GM19023 (cell line): ENCODE measurements at regions not wholly inside any gene's neighbourhood (a gene's known extent, or its start where the extent isn't known, plus 50 kb on each side); places are given as distances from the start of the nearest gene placed in this dataset.

Experiments
- ATAC-seq: cut with Tn5 transposase; IDR thresholded peaks from one replicate; pipeline ENCODE4 v1.9.1; 2021; ENCODE audit warnings: mild to moderate bottlenecking, moderate library complexity; ENCODE audit not compliant: unreplicated experiment

DNA sequence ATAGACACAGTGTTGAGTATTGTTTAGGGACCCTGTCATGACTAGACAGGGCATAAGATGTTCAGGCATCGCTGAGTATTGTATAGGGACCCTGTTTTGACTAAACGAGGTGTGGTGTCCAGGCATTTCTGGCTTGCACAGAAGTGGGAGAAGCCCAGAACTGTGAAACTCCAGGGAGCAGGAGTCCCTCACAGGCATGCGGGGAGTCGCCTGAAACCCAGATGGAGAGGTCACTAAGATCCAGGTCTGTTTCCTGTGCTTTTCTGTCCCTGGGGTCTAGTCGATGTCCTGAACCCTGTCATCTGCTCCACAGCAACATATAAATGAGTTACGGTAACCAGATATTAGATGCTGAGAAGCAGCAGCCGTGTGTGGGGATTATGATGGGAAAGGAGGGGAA is 469.0 kb upstream of the SALL3 start:
- no peak for ATAC-seq

DNA sequence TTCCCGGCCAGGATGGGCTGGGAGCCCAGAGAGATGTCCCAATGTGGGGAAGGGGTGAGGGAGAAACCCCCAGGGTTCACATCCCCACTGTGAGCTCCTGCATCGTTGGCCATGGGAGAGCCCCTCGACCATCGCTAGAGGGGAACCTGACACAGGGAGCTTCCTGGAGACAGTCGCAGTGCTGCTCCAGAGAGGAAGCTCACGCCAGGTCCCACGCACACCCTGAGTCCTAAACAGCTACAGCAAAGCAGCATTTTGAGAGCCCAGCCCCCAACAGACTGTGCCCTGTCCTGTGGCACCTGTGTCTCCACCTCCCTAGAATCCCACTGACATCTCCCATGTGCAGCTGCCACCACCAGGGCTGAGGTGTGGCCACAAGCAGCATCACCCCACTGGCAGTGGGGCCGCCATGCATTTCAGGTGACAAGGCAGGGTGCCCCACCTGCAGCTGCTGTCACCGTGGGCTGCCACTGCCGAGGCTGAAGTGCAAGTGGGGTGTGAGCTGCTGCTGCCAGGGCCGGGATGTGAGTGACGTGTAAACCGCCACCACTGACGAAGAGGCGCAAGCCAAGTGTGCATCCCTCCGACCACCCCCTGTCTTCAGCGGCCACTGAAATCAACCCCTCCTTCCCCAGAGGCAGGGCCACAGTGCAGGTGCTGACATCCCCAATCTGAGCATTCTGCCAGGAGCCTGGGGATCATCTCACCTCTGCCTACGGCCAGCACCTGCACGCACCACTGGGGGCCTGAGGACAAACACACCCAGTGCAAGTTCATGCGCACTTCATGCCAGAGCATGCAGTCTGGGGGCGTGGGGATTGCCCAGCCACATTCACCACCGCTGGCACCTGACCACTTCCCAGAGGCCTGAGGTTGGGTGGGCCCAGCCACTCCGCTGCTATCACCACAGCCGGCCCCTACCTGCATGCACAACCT is 467.7 kb upstream of the SALL3 start:
- ATAC-seq, result no peak

DNA sequence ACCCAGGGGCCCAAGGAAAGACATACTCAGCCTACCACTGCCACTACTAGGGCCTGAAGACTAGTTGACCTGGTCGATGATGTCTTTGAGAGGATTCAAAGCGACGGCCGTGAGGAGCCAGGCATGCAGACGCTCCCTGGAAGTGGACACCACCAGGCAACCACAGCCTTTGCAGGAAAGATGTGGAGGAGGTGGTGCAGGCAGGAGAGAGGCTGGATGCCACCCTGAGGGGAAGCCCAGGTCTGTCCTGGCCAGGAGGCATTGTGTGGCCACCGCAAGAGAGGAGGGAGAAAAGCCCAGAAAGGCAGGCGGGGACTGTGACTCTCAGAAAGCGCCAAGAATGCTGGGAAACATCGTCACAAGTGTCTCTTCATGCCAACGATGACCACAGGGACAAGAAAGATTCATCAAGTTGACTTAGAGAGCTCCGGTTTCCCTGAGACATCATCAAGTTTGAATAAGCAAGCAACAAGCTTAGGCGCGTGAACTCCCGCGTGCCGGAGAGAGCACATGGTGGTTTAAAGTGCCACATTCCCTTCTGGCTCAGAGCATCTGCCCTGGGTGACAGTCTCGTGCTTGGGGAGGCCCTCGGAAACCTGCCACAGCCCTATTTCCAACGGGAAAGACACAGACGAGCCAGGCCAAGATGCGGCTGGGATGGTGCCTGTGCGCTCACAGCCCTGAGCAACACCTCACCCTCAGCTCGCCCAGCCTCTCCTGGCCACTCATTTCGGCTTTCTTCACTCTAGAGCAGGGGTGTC is 464.5 kb upstream of the SALL3 start:
- no peak for ATAC-seq

- ATAC-seq, result no peak
These were observed 462.3 kb upstream of the SALL3 start for GRCh38 chr18:78517328-78517727.

GRCh38 chr18:78517973-78518372 is 461.6 kb upstream of the SALL3 start:
- no peak for ATAC-seq

GRCh38 chr18:78518805-78519204 is 460.8 kb upstream of the SALL3 start:
- ATAC-seq, result no peak

DNA sequence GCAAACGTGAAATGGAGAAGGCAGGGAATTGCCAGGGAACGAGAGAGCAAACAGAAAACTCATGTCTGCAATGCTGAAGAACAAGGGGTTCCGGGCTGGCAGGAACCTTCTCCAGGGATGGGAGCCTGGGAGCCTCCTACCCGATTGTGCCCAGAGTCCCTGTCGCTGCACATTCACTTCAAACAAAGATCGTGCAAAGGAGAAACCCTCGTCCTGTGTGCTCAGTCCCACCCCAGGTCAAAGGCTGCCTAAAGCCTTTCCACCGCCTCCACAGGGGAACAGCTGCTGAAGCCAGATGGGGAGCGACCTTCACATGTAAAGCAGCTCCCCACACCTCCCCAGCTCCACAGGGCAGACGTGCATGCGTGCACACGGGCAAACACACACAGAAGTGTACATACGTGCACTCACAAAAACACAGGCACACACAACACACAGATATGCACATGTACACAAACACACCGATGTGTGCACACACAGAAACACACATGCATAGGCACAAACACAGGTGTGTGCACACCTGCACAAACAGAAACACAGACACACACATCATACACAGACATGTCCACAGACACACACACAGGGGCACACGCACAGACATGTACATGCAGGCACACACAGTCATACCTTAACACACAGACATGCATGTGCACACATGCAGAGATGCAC is 460.1 kb upstream of the SALL3 start:
- ATAC-seq, result no peak

DNA sequence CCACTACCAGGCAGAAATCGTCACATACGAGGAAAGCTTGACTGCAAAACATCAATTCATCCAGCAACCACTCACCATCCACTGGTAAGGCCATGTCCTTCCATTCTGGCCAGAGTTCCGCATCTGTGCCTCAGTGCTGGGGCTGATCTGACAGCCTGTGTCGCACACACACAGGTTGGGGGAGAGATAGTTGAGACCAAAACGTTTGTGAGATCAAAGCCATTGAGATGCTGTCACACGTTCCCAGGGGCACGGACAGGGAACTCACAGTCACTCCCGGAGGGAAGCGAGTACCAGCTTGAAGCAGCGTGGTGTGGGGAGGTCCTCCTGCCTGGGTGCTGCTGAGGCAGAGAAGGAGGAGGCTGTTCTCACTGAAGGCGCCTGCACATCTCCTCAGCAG is 458.5 kb upstream of the SALL3 start:
- no peak for ATAC-seq

DNA sequence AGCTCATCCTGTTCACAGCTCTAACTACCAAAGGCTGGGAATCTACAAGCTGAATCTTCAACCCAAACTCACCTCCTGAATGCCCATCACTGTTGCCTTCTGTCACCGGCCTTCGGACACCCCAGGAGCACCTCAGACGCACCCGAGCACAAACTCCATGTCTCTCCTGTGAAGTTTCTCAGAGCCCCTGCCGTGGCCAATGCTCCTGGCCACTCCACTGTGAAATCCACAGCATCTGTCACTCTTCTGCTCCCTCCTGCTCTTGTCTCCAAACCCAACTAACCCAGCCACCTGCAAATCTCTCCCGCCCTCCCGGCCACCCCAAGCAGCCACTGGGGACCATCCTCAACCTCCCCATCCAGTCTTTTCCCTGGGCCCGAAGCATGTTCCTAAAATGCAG is 457.9 kb upstream of the SALL3 start:
- ATAC-seq, result no peak

DNA sequence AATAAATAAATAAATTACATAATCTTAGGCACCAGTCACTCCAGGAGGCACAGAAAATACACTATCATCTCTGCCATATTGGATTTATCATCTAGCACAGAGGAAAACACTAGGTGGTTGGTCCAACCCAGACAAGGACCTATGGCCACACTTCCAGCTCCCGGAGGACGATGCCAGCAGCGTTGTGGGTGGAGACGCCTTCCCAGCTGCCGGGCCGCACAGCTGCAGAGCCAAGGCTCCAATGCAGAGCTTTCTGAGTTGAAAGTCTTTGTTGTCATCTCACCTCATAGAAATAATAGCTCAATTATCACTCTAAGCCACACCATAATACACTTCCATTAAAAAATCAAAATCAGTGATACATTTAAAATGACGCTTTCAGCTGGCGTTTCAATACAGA is 457.1 kb upstream of the SALL3 start:
- ATAC-seq, result no peak

DNA sequence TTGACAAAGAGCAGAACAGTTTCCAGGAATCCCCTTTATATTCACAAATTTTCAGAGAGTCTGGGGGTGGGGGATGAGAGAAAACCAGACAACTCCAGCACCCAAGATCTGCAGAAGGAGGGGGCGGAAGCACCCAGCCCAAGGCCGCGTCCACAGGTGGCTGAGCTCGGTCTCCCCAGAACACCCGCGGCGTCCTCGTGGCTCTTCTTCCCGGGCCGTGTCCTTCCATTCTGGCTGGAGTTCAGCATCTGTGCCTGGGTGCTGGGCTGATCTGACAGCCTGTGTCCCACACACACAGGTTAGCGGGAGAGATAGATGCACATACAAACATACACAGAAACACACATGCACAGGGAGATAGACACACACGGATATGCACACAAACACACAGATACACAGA is 455.8 kb upstream of the SALL3 start:
- no peak for ATAC-seq

DNA sequence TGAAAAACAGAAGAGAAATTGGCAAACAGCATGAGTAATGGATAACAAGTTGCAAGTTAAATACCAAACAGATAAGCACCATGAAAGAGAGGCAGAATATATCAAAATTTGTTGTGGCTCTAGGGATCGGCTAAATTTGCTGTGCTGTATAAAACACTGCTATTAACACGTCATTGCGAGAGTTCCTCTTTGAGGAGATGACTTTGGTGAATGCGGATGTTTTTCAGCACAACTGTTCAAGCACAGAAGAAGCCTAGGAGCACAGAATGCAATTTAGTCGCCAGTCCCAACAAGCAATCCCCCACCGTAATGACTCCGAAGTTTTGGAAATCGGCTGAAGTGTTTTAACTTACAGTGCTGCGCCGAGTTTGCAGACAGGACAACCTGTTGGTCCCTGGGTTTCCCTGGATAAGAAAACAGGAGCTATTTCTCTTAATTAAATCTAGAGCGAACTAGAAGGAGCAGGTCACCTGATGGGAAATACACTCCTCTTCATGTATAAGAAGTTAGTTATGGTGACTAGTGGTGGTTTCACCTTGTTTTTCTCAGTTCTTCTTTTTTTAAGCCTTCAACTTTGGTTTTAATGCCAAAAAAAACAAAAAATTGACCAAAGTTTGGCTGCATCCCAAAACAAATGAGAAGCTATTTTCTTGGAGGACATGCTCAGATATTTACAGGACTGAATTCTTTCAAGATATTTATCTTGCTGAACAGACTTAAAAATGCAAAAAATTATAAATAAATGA is 454.1 kb upstream of the SALL3 start:
- no peak for ATAC-seq

DNA sequence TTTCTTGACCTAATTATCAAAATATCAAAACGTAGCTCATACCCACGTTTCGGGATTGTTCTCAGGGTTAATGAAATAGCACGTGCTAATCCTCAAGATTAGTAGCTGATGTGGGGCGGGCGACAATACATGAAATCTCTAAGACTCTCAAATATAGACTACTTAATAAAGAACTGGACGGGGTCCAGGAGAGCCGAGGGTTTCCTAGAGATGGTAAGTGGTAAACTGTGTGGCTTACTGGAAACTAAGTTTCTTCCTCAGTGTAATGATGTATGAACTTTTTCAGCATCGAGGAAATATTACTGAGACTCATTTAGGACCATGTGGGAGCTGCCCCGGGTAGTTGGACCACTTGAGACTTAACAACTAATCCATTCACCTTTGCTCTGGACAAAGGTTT is 453.3 kb upstream of the SALL3 start:
- no peak for ATAC-seq

DNA sequence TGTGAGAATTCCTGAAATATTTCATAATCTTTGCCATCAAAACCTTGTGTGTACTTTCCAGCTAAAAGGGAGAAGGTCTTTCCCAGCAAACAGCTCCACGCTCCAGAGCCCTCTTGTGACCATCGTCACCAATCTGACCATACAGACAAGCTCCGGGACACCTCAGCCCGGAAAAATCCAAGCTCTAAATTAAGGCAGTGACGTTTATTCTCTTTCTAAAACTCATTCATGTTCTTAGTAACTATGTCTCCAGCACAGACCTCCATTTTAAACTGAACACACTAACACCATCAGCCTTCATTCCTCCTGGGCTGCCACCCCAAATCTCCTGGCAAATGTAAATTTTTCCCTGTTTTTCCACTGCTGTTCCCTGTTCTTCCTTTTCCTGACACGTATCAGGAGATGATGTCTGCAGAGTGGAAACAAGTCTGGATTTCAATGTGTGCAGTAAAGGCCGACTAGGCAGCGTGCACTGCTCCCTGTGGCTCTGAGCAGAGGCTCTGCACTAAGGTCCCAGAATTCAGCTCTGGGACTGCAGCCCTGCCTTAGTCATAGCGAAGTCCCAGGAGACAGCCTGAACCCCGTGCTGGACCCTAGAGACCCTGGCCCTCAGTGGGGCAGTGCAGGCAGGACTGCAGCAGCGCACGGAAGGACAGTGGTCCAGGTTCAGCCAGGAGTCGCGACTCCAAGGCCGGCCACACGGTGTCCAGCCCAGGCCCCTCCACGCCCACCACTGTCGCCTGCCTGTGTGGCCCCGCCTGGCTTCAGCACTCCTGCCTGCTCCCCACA is 452.5 kb upstream of the SALL3 start:
- no peak for ATAC-seq

DNA sequence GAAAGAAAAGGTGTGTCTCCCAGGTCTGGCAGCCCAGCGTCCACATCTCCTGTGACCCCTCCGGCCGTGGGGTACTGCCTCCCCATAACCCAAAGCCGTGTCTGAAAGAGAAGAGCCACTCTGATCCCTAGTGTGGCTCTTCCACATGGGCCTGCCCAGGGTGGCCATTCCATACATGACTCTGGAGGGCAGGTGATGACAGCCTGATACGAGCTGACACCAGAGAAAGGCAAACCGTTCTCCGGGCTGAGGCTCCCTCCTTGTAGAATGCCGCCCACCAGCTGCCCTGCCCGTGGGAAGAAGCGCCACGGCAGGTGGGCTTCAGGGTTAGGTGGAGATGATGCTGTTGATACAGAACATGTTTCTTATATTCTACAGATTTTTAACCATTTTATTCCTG is 451.6 kb upstream of the SALL3 start:
- no peak for ATAC-seq

DNA sequence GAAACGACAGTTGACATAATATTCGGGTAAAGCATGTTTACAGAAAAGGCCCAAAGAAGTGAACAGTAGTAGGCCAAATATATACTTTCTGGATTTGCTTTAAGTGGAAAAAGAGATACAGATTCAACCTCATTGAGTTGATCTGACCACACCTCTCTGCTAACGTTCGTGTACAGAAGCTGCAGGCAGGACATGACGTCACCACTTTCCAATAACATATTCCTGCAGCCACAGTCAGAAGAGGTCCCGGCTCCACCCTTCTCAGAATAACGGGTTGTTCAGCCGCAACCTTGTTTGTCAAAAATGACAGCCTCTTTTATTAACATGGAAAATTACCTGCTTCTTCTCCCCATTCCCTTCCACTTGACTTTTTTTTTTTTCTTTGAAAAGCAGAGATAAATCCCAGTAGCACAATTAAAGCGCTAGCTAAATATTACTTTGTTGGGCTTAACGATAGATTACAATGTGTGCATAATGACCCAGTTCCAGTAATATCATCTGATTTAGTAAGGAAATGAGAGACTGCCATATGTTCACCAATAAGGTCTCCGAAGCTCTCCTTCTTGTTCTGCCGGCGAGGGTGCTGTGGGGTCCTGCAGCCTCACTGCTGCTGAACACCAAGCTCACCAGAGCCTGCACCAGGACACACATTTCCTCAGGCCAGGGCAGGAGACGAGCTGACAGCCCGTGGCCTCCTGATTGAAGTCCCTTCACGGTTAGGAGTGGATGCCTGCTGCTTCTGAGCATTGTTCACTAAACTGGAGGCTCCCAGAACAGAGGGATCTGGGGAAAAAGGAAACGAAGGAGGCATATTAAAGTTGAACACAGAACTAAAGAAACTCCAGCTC is 451.0 kb upstream of the SALL3 start:
- no peak for ATAC-seq

DNA sequence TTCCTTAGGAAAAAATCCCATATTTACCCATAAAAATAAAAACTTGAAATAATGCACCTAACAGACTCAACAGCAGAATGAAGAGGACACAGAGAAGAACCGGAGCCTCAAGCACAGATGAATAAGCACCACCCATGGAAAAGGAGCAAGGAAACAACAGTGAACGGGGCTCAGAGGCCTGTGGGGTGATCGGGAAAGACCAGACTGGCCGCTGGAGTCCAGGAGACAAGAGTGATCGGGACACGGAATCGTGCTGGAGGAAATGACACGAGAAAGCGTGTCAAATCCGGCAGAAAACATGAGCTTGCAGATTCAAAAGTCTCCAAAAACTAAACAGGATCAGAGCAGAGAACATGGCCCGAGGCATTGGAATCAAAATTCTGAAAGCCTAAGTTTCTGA is 448.0 kb upstream of the SALL3 start:
- no peak for ATAC-seq

DNA sequence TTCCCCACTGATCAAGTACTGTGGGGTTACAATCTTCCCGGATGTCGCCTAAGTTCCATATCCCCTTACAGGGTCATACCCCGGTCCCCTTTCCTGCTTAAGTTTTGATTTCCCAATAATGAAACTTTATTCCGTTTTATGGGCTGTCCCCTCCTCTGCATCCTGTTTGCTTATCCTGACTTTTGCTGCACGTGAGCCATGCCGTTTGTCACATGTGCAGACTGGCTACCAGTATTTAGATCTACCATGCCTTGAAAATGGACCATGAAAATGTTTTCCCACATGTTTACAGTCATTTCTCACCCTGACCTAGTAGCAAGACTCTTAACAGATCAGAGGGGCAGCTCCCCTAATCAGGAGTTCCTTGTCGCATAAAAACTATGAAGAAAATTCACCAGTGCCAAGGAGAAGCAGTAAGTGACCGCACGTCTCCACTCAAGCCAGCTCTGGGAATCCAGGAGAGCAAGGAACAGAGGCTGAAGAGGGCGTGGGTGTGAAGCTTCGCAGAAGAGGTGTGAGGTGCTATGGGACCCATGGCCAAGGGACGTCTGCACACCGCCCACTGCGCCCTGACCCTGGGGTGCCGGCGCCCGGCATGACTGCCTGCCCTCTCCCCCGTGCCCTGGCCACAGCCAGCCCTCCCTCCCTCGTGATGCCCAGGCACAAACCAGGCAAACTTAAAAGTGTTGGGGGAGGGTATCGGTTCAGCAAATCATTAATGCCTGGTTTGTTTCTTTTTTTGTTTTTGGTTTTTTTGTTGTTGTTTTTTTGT is 440.8 kb upstream of the SALL3 start:
- ATAC-seq, result no peak
